ENCODE measurements at regions not wholly inside any gene's neighbourhood (a gene's known extent, or its start where the extent isn't known, plus 50 kb on each side); places are given as distances from the start of the nearest gene placed in this dataset.

DNA sequence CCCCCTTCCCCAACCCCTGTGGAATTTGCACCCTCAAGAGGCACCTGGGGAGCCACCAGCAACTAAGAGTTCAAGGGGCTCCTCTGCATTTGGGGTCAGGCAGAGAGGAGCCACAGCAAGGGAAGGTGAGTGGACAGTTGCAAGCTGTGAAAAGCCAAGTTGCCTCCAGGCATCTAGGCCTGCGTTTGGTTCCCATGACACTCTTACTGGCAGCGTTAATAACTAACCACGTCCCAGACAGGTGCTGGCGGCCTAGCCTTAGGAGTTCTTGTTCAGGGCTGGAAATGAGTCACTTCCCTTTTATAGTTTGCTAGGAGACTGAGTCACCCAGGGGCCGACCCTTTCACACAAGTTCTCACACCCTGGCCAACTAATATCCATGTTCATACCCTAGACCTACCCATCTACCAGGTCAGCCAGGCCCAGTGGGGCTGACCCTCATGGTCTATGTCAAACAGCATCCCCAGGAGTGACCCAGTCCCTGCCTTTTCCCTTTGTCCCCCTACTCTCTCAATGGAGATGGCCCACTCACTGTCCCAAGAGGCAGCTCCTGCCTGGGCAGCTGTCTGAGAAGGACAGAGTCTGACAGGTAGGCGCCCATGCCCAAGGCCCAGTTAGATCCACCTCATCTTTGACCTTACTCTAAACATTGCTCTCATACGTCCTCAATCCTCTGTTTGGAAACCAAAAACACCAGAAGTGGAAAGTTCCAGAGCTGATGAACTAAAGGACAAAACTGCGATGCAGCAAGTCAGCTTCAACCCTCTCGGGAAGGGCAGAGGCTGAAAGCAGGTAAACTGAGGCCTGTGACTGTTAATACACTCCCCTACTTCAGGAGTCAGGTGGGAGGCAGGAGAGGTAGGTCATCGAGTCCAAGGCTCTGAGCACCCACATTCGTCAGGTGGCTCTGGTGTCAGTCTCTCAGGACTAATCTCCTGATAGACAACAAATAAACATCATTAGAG, 300.6 kb downstream of the SOX9 start:
- in situ Hi-C loops (cut with MboI; ENCODE audit: low sequenced_read_pairs), result no loop called here

GRCh38 chr17:72422204-72422504, 301.3 kb downstream of the SOX9 start:
- in situ Hi-C loops (cut with MboI; ENCODE audit: low sequenced_read_pairs), result no loop called here

GRCh38 chr17:72422505-72423285, 301.9 kb downstream of the SOX9 start:
- in situ Hi-C loops (cut with MboI; ENCODE audit: low sequenced_read_pairs), result no loop called here

DNA sequence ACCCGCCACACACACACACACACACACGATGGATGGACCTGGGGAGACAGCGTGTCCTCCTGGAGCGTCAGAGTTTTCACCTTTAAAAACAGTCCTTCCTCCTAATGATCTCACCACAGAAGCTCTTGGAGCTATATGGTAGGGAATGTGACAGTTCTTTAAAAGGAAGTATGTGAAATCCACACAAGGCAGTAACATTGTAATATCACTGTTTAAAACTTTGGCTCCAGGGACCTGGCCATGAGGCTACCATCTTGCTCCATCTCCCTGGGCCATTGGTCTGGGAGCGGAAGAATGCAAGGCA, 302.4 kb downstream of the SOX9 start:
- in situ Hi-C loops (cut with MboI; ENCODE audit: low sequenced_read_pairs), result no loop called here

GRCh38 chr17:72423718-72424117, 302.9 kb downstream of the SOX9 start:
- in situ Hi-C loops (cut with MboI; ENCODE audit: low sequenced_read_pairs), result no loop called here

GRCh38 chr17:72424505-72425117, 303.8 kb downstream of the SOX9 start:
- in situ Hi-C loops (cut with MboI; ENCODE audit: low sequenced_read_pairs), result no loop called here

- in situ Hi-C loops (cut with MboI; ENCODE audit: low sequenced_read_pairs), result no loop called here
Observed at GRCh38 chr17:72425133-72425793, 304.4 kb downstream of the SOX9 start.

- in situ Hi-C loops (cut with MboI; ENCODE audit: low sequenced_read_pairs), result no loop called here
Observed at GRCh38 chr17:72425794-72426168, 305.0 kb downstream of the SOX9 start.

- in situ Hi-C loops (cut with MboI; ENCODE audit: low sequenced_read_pairs), result no loop called here
Observed at GRCh38 chr17:72426321-72426720, 305.5 kb downstream of the SOX9 start.

GRCh38 chr17:72426948-72427760, 306.3 kb downstream of the SOX9 start:
- in situ Hi-C loops (cut with MboI; ENCODE audit: low sequenced_read_pairs), result no loop called here

DNA sequence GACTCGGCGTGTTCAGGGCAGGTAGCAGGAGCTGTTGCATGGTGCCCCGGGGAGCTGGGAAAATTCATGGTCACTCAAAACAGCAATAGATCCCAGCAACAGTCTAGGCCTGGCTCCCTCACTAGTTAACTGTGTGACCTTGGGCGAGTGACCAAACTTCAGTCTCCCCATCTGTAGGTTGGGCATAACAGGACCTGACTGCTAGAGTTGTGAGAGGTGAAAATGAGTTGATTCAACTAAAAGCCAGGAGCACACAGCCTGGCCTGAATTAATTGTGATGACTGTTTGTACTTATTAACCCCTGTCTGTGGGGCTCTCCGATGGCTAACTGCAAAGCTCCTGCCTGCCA, 306.9 kb downstream of the SOX9 start:
- in situ Hi-C loops (cut with MboI; ENCODE audit: low sequenced_read_pairs), result no loop called here

GRCh38 chr17:72429066-72429638, 308.3 kb downstream of the SOX9 start:
- in situ Hi-C loops (cut with MboI; ENCODE audit: low sequenced_read_pairs), result no loop called here

GRCh38 chr17:72430611-72431432, 310.0 kb downstream of the SOX9 start:
- in situ Hi-C loops (cut with MboI; ENCODE audit: low sequenced_read_pairs), result no loop called here

DNA sequence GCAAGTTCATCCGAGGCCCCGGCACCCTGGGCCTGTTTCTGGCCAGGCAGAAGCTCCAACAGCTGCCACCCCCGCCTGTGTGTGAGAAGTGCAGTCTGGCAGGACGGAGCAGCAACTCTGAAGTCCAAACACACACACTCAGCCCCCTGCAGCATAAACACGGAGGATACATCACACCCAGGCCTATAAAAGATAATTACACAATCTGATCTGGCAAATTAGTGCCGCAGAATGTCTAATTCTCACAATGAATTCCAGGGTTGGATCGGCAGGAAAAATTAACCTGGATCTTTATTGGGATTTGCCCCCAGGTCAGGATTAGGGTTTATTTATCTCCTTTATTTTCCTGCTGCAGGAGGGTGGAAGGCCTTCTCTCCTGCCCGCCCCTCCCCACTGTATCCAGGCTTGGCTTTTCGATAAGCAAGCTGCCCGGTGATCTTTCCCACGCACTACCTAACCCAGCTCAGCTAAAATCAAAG, 311.4 kb downstream of the SOX9 start:
- in situ Hi-C loops (cut with MboI; ENCODE audit: low sequenced_read_pairs), result no loop called here

DNA sequence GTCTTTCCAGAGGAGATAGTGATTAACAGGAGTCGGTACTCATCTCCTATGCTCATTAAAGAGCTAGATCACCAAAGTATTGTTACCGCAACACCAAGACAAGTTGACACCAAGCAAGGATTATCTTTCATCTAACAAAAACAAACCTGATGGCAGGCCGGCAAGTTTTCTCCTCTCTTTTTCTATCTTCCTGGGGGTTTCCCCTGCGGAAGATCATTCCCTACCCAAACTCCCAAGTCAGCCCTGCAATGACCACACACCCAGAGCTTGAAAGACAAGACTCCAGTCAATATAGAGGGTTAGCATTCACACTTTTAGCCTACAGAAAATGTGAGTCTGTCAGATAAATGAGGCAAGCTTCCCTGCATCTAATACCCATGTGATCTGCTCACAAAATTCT, 312.1 kb downstream of the SOX9 start:
- in situ Hi-C loops (cut with MboI; ENCODE audit: low sequenced_read_pairs), result no loop called here

DNA sequence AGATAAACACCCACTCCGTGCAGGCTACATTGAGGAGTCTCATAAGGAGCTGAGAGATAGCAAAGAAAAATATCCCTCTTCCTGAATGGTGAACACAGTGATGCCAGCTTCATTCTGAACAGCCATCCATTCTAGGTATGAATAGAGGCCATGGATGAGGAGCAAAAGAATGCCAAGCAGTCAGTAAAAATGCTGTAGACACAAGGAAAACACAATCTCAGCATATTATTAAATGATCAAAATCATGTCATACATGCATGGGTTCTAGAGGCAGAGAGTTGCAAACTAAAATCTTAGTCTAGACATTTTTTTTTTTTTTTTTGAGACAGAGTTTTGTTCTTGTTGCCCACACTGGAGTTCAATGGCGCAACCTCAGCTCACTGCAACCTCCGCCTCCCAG, 313.0 kb downstream of the SOX9 start:
- in situ Hi-C loops (cut with MboI; ENCODE audit: low sequenced_read_pairs), result no loop called here

GRCh38 chr17:72434581-72434980, 313.8 kb downstream of the SOX9 start:
- in situ Hi-C loops (cut with MboI; ENCODE audit: low sequenced_read_pairs), result no loop called here

DNA sequence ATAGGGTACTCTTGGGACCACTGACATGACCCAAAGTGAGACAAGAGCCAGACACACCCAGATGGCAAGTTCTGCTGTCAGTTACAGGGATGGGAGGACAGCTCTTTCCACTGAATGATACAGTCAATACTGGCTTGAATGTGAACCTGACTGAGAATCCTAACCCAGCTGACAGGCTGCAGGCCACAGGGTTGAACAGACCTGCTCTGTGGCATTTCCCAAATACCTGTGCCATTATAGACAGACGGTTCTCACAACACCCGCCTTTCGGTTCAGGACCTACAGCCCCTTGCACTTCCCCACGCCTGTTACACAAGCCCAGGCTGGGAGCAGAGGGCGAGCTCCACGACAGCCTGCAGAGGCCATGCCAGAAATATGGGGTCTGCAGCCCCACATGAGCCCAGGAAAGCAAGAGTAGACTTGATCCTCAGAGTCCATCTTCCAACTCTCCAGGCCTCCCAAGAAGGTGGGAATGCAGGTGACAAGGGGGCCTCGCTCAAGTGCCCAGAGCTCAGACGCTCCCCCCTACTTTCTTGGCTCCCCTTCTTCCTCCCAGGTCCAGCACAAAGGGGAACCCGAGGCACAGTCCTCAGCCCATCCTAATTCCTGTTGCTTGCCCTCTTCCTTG, 314.3 kb downstream of the SOX9 start:
- in situ Hi-C loops (cut with MboI; ENCODE audit: low sequenced_read_pairs), result no loop called here

DNA sequence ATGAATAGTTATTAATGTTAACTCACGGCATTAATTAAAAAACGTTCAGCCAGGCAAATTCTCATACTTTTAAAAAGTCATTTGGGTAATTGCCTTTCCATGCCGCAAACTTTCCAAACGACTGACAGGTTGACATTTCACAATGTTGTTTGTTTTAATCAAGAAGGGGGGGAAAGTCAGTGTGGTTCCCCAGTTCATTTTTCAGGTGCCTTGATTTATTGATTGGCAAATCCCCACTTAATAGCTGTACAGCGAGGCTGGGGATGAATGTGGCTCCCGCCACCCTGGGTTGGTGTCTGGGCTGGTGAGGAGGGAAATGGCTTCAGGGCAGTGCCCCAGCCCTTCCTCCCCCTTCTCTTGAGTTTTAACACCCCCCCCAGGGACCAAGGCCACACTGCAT, 318.0 kb downstream of the SOX9 start:
- in situ Hi-C loops (cut with MboI; ENCODE audit: low sequenced_read_pairs), result no loop called here
